Uterus (tissue), 2 donors: ENCODE measurements at regions not wholly inside any gene's neighbourhood (a gene's known extent, or its start where the extent isn't known, plus 50 kb on each side); places are given as distances from the start of the nearest gene placed in this dataset.

ENCODE experiments used
- CTCF ChIP-seq, 4 experiments: fragments of 200-600 bp in 2 of 4; fragments of 450-650 bp in 2 of 4; sonication (generic) in 2 of 4; IDR thresholded peaks; one replicate each; pipeline ENCODE4 v1.5.1; 2016 to 2019; ENCODE audit warnings: antibody characterized with exemption in 4 of 4, mild to moderate bottlenecking in 2 of 4, moderate library complexity in 1 of 4
- POLR2A ChIP-seq, 2 donors: fragments of 450-650 bp; IDR thresholded peaks; one replicate each; pipeline ENCODE4 v1.6.1; 2016; ENCODE audit warnings: antibody characterized with exemption in 2 of 2, mild to moderate bottlenecking in 1 of 2, moderate library complexity in 1 of 2

- no peak for TF ChIP-seq CTCF (IDR thresholded peaks at IDR 0.05)
- no peak for TF ChIP-seq POLR2A (IDR thresholded peaks at IDR 0.05)
These were observed 110.4 kb upstream of the CTNNB1 start for GRCh38 chr3:41088882-41089281.
